RWPE1 (cell line): ENCODE measurements at regions not wholly inside any gene's neighbourhood (a gene's known extent, or its start where the extent isn't known, plus 50 kb on each side); places are given as distances from the start of the nearest gene placed in this dataset.

ENCODE experiments used
- CTCF ChIA-PET: fragments of 350-600 bp; sonication (Branson Sonifier 250); formaldehyde crosslinking; extraction: SDS; loops from one replicate; lab custom pipeline; 2021; lab: Yijun Ruan, JAX
- POLR2A ChIA-PET: fragments of 400-600 bp; formaldehyde crosslinking; extraction: SDS; loops from one replicate; lab custom pipeline; 2020; ENCODE audit warnings: antibody characterized with exemption; ENCODE audit not compliant: low non-redundant PET; lab: Yijun Ruan, JAX
- DNase-seq: peaks from one replicate; pipeline ENCODE4 v3.0.0; 2012; ENCODE audit warnings: low spot score
- H3K27ac ChIP-seq: fragments of 450-650 bp; 2 replicates; pipeline ENCODE4 v1.5.1; 2017
- TF ChIP-seq, protein P1 (sequence below): fragments of 450-650 bp; conservative IDR thresholded peaks from 2 replicates; pipeline ENCODE4 v1.5.1; 2017; ENCODE audit warnings: low read depth, mild to moderate bottlenecking

DNA sequence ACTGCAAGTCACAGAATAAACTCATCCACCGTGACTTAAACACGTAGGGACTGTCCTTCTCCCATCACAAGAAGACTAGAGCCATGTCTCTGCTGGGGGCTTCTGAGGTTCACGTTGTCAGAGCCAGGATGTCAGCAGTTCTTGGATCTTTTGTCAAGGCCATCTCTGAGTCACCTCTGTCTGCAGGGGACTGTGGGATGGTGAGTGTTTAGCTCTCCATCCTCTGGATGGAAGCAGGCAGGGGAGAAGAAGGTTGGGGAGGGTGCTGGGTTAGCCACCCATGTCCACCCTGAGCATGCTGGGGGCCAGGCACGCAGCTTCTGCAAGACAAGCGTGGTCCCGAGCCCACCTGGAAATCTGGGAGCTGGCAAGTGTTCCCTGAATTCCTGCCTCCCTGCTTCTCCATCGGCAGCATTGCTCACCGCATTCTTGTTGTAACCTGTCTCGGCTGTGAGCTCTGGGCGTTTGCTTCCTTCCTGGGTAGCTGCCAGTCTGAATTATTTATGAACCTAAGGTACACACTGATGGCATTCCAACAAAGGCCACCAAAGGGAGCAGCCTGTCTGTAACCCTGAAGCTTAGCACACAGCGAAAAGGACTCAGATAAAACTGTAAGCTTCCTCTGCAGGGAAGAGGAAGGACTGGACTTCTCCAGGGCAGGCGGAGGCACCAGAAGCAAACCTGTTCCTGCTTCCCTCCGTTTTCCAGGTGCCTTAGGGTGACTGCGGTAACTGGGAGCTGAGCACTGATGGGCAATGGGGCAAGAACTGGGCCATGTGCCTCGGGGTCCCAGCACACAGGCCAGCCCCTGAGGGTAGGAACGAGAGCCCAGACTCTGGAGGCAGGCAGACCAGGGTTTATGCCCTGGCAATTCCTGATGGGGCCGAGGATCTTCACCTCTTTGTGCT is 88.6 kb downstream of the RIPK4 start:
- POLR2A ChIA-PET: interaction anchor here (0.5 kb wide), 1 partner anchor 109 kb away, joined by 4 read pairs; no protein-coding TSS in a partner anchor
- H3K27ac ChIP-seq: peak overlapping the region; percentile 100
- TF ChIP-seq, protein P1, sequence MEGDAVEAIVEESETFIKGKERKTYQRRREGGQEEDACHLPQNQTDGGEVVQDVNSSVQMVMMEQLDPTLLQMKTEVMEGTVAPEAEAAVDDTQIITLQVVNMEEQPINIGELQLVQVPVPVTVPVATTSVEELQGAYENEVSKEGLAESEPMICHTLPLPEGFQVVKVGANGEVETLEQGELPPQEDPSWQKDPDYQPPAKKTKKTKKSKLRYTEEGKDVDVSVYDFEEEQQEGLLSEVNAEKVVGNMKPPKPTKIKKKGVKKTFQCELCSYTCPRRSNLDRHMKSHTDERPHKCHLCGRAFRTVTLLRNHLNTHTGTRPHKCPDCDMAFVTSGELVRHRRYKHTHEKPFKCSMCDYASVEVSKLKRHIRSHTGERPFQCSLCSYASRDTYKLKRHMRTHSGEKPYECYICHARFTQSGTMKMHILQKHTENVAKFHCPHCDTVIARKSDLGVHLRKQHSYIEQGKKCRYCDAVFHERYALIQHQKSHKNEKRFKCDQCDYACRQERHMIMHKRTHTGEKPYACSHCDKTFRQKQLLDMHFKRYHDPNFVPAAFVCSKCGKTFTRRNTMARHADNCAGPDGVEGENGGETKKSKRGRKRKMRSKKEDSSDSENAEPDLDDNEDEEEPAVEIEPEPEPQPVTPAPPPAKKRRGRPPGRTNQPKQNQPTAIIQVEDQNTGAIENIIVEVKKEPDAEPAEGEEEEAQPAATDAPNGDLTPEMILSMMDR: no peak
- peak; percentile 80 for DNase-seq
- CTCF ChIA-PET: interaction anchor here (0.6 to 4.8 kb wide), 14 partner anchors 9 to 171 kb away, joined by 3 to 30 read pairs (median 4); no protein-coding TSS in a partner anchor

DNA sequence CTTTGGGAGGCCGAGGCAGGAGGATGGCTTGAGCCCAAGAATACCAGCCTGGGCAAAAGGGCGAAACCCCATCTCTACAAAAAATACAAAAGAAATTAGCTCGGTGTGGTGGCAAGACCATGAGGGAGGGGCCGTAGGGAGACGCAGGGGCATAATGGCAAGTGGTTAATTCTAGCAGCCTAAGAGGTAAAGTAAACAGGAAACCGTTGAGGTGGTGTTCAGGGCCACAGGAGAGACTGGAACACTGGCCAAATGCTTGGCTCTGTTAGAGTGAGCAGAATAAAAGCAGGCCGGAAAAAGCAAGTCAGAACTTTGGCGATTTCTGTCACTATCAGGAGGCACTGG is 89.2 kb downstream of the RIPK4 start:
- DNase-seq: no peak
- CTCF ChIA-PET: interaction anchor here (0.6 to 4.8 kb wide), 6 partner anchors 8 to 101 kb away, joined by 3 to 30 read pairs (median 4); no protein-coding TSS in a partner anchor
- TF ChIP-seq, protein P1: no peak
- H3K27ac ChIP-seq: peak overlapping the region; percentile 100
- POLR2A ChIA-PET: interaction anchor here (0.5 kb wide), 1 partner anchor 109 kb away, joined by 4 read pairs; no protein-coding TSS in a partner anchor

DNA sequence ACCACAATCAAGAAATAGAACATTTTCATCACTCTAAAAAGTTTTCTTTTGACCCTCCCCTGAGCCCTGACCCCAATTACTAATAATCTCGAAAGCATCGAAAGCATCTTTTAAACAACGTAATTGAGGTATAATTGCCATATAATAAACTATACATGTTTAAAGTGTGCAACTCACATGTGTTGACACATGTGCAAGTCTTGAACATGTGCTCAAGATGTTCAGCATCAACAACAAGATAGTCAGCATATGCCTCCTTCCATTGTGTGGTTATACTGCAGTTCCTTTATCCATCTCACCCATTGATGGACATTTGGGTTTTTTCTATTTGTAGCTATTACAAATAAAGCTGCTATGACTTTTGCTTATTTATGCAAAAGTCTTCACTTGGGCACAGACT is 90.7 kb downstream of the RIPK4 start:
- CTCF ChIA-PET: interaction anchor here (0.7 kb wide), 1 partner anchor 64 kb away, joined by 3 read pairs; no protein-coding TSS in a partner anchor
- TF ChIP-seq, protein P1: no peak
- POLR2A ChIA-PET: no interaction called here
- no peak for DNase-seq
- no peak overlapping the region for H3K27ac ChIP-seq

DNA sequence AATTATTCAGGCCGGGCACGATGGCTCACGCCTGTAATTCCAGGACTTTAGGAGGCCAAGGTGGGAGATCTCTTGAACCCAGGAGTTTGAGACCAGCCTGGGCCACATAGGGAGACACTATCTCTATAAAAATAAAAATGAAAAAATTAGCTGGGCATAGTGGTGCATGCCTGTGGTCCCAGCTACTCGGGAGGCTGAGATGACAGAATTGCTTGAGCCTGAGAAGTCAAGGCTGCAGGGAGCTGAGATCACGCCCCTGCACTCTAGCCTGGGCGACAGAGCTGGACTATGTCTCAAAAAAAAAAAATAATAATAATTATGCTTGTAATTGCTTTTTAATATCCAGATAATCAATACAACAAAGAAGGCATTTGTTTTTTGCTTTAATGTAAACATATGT is 91.3 kb downstream of the RIPK4 start:
- H3K27ac ChIP-seq: no peak overlapping the region
- DNase-seq: no peak
- ChIA-PET CTCF (no interaction called here), POLR2A (no interaction called here)
- TF ChIP-seq, protein P1: no peak

DNA sequence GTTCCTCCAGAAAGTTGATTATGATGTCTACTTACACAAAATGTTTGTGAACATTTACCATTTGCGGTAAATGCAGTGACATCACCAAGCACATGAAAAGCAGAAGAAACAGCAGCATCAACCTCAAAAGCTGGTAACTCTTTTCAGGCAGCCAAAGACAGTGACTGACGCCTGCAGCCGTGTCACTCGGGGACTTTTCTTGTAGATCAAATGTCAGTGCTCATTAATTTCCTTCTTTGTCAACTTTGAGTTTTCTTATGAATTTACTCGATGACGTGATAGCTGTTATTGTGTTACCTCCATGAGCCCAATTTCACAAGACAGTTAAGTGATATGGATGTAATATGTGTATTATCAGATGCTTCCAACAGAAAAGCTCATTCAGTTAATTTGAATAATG is 92.5 kb downstream of the RIPK4 start:
- TF ChIP-seq, protein P1: no peak
- ChIA-PET POLR2A (no interaction called here), CTCF (interaction anchor here (0.7 to 1.3 kb wide), 2 partner anchors 62 to 99 kb away, joined by 5 read pairs; no protein-coding TSS in a partner anchor)
- no peak for DNase-seq
- no peak overlapping the region for H3K27ac ChIP-seq

DNA sequence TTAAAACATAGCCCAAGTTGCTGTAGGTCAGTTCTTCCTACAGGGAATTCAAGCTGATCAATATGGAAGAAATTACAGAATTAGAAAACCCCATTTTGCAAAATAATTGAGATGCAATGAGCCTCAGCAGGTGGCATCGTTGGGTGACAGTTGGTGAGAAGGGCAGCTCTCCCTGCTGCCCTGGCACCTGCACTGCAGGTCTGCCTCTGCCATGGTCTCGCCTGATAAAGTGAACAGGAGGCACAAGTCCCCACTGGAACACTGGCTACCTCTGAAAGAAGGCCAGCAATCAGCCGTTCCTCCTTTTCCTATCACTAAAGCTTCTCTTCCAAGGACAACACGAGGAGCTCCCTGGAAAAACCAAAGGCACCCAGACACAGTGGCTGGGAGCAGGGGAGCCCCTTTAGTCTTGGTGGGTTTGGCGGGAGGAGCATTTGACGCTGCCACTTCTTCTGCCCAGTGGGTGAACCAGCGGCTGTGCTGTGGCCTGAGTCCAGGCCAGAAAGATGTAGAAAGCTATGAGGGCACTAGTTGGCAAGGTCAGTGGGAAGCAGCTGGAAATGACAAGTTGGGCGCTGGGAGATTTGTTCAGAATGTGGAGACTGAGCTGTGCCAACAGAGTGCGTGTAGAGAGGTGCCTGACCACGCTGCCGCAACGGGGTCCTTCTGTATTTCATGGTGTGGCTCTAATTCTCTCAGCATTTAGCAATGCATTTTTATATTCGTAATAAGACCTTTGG is 93.1 kb downstream of the RIPK4 start:
- TF ChIP-seq, protein P1: no peak
- no peak for DNase-seq
- CTCF ChIA-PET: interaction anchor here (1.3 kb wide), 1 partner anchor 62 kb away, joined by 5 read pairs; no protein-coding TSS in a partner anchor
- POLR2A ChIA-PET: no interaction called here
- peak overlapping the region; percentile 16 for H3K27ac ChIP-seq
